ENCODE measurements at regions not wholly inside any gene's neighbourhood (a gene's known extent, or its start where the extent isn't known, plus 50 kb on each side); places are given as distances from the start of the nearest gene placed in this dataset.

DNA sequence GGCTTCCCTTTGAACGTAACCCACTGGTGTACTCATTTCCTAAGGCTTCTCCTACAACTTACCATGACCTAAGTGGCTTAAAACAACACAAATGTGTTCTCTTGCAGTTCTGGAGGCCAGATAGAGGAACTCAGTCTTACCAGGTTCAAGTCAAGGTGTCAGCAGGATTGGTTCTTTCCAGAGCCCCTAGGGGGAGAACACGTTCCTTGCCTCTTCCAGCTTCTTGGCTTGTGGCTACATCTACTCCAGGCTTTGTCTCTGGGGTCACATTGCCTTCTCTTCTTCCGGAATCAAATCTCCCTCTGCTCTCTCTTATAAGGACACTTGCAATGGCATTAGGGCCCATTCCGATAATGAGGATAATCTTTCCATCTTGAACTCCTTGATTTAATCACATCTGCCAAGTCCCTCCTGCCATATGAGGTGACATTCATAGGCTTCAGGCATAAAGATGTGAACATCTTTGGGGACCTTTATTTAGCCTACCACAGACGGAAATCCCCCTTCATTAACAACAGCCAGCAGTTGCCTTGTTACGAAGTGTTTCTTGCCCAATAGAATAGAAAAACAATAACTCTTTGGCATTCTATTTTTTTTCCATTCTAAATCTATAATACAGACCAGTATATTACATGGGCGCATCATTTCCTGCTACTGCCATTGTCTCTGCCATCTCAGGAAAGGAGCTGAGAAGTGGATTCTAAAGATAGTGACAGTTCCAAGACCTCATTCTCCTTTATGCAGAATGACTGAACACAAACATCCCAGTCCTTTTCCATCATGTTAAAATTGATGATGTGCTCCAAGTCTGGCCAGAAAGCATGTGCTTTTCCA lies 362.0 kb downstream of the ZNF521 start:
- TF ChIP-seq CTCF (conservative IDR thresholded peaks at IDR 0.05; ENCODE audit: low read length) = peak; percentile 37
- no peak for TF ChIP-seq EZH2phosphoT487 (IDR thresholded peaks at IDR 0.05; ENCODE audit: borderline replicate concordance)
- no peak overlapping the region for H2AFZ ChIP-seq (ENCODE audit: low read length)
- no peaks in the 10 kb centered on the region for H3K79me2 ChIP-seq (ENCODE audit: insufficient read depth, low read length)
- H4K20me1 ChIP-seq (ENCODE audit: insufficient read depth, low read length, poor library complexity, severe bottlenecking) = no peaks in the 10 kb centered on the region
- H3K36me3 ChIP-seq (ENCODE audit: insufficient read depth, low read length) = no peaks in the 10 kb centered on the region
- no peaks in the 10 kb centered on the region for H3K27me3 ChIP-seq (ENCODE audit: insufficient read depth, low read length, poor library complexity, severe bottlenecking)
- no peak overlapping the region for H3K9ac ChIP-seq (ENCODE audit: low read depth, low read length, poor library complexity, severe bottlenecking)
- no peak overlapping the region for H3K4me2 ChIP-seq (ENCODE audit: low read depth, low read length, poor library complexity, severe bottlenecking)
- H3K4me1 ChIP-seq (ENCODE audit: insufficient read depth, low read length, poor library complexity, severe bottlenecking) = peaks cover 9% of the 10 kb centered on the region
- H3F3A ChIP-seq (ENCODE audit: low read depth) = no peaks in the 10 kb centered on the region
- no peak overlapping the region for H3K4me3 ChIP-seq (ENCODE audit: low read length, poor library complexity, severe bottlenecking)
- no peaks in the 10 kb centered on the region for H3K9me3 ChIP-seq (ENCODE audit: insufficient read depth, low read depth, low read length)
- H3K9me2 ChIP-seq (replicated peaks; ENCODE audit: low read depth, low read length) = no peaks in the 10 kb centered on the region

DNA sequence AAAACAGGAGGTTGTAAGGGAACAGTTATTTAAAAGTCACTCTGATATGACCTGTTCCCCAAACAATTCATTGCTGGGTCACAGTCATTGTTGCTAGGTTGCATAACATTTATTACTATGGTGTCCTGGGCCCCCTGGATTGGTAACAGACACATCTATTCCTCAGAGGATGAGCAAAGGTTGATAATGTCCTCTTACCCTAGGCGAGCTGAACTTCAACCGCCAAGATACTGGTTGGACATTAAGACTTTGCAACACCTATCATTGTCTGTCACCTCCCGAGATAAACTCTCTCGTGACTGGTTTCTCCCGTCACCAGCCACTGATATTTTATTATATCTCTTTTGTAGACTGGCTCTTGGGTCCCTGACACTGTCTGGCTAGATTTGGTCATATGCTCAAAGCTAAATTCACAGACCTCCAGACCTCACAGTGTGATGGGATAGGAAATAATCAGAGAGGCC lies 361.3 kb downstream of the ZNF521 start:
- no peaks in the 10 kb centered on the region for H3K79me2 ChIP-seq (ENCODE audit: insufficient read depth, low read length)

GRCh38 chr18:24991141-24992060 lies 360.6 kb downstream of the ZNF521 start:
- TF ChIP-seq CTCF (conservative IDR thresholded peaks at IDR 0.05; ENCODE audit: low read length) (no peak), EZH2phosphoT487 (IDR thresholded peaks at IDR 0.05; ENCODE audit: borderline replicate concordance) (no peak)
- H3K79me2 ChIP-seq (ENCODE audit: insufficient read depth, low read length) = no peaks in the 10 kb centered on the region
- H3K4me2 ChIP-seq (ENCODE audit: low read depth, low read length, poor library complexity, severe bottlenecking) = no peak overlapping the region
- no peaks in the 10 kb centered on the region for H3K9me2 ChIP-seq (replicated peaks; ENCODE audit: low read depth, low read length)
- H3K4me1 ChIP-seq (ENCODE audit: insufficient read depth, low read length, poor library complexity, severe bottlenecking) = peaks cover 9% of the 10 kb centered on the region
- no peak overlapping the region for H3K9ac ChIP-seq (ENCODE audit: low read depth, low read length, poor library complexity, severe bottlenecking)
- no peak overlapping the region for H3K4me3 ChIP-seq (ENCODE audit: low read length, poor library complexity, severe bottlenecking)
- no peaks in the 10 kb centered on the region for H3K36me3 ChIP-seq (ENCODE audit: insufficient read depth, low read length)
- H3F3A ChIP-seq (ENCODE audit: low read depth) = no peaks in the 10 kb centered on the region
- no peaks in the 10 kb centered on the region for H3K9me3 ChIP-seq (ENCODE audit: insufficient read depth, low read depth, low read length)
- no peak overlapping the region for H2AFZ ChIP-seq (ENCODE audit: low read length)
- H3K27me3 ChIP-seq (ENCODE audit: insufficient read depth, low read length, poor library complexity, severe bottlenecking) = no peaks in the 10 kb centered on the region
- H4K20me1 ChIP-seq (ENCODE audit: insufficient read depth, low read length, poor library complexity, severe bottlenecking) = no peaks in the 10 kb centered on the region

More for the DNA sequence above, 361.3 kb downstream of the ZNF521 start:
- H3K27me3 ChIP-seq (ENCODE audit: insufficient read depth, low read length, poor library complexity, severe bottlenecking) = no peaks in the 10 kb centered on the region
- peaks cover 9% of the 10 kb centered on the region for H3K4me1 ChIP-seq (ENCODE audit: insufficient read depth, low read length, poor library complexity, severe bottlenecking)
- TF ChIP-seq CTCF (conservative IDR thresholded peaks at IDR 0.05; ENCODE audit: low read length) (no peak), EZH2phosphoT487 (IDR thresholded peaks at IDR 0.05; ENCODE audit: borderline replicate concordance) (no peak)
- no peaks in the 10 kb centered on the region for H3K36me3 ChIP-seq (ENCODE audit: insufficient read depth, low read length)
- no peak overlapping the region for H3K4me3 ChIP-seq (ENCODE audit: low read length, poor library complexity, severe bottlenecking)
- H3K9me2 ChIP-seq (replicated peaks; ENCODE audit: low read depth, low read length) = no peaks in the 10 kb centered on the region
- H3K9ac ChIP-seq (ENCODE audit: low read depth, low read length, poor library complexity, severe bottlenecking) = no peak overlapping the region
- H3F3A ChIP-seq (ENCODE audit: low read depth) = no peaks in the 10 kb centered on the region
- no peaks in the 10 kb centered on the region for H4K20me1 ChIP-seq (ENCODE audit: insufficient read depth, low read length, poor library complexity, severe bottlenecking)
- H2AFZ ChIP-seq (ENCODE audit: low read length) = no peak overlapping the region
- no peaks in the 10 kb centered on the region for H3K9me3 ChIP-seq (ENCODE audit: insufficient read depth, low read depth, low read length)
- H3K4me2 ChIP-seq (ENCODE audit: low read depth, low read length, poor library complexity, severe bottlenecking) = no peak overlapping the region

Data from Loucy (cell line).